GM21526 (cell line): ENCODE measurements at regions not wholly inside any gene's neighbourhood (a gene's known extent, or its start where the extent isn't known, plus 50 kb on each side); places are given as distances from the start of the nearest gene placed in this dataset.
"Not testable (repeated sequence)": the region's sequence is repeated elsewhere in the genome, so short reads cannot be mapped to it uniquely, and the experiment has no call there.

Source experiments
- ATAC-seq: cut with Tn5 transposase; IDR thresholded peaks from one replicate; pipeline ENCODE4 v1.9.1; 2021; ENCODE audit warnings: moderate library complexity; ENCODE audit not compliant: unreplicated experiment, low FRiP score

GRCh38 chr15:77865106-77865610 is 212.4 kb downstream of the TBC1D2B start:
- no peak for ATAC-seq

- ATAC-seq, result no peak
Observed at GRCh38 chr15:77864211-77865105, 213.1 kb downstream of the TBC1D2B start.

- no peak for ATAC-seq
Observed at GRCh38 chr15:77863491-77864105, 213.9 kb downstream of the TBC1D2B start.

- ATAC-seq, result no peak
Observed at GRCh38 chr15:77862651-77863104, 214.8 kb downstream of the TBC1D2B start.

- not testable (repeated sequence) for ATAC-seq
Observed at GRCh38 chr15:77861997-77862635, 215.4 kb downstream of the TBC1D2B start.

- ATAC-seq, result no peak
Observed at GRCh38 chr15:77860071-77860691, 217.3 kb downstream of the TBC1D2B start.

- ATAC-seq, result no peak
Observed at GRCh38 chr15:77859491-77860060, 217.9 kb downstream of the TBC1D2B start.

- ATAC-seq, result no peak
Observed at GRCh38 chr15:77858792-77859490, 218.6 kb downstream of the TBC1D2B start.

GRCh38 chr15:77857419-77857818 is 220.1 kb downstream of the TBC1D2B start:
- ATAC-seq, result no peak

GRCh38 chr15:77856705-77857346 is 220.7 kb downstream of the TBC1D2B start:
- no peak for ATAC-seq

- no peak for ATAC-seq
Observed at GRCh38 chr15:77855871-77856270, 221.6 kb downstream of the TBC1D2B start.

GRCh38 chr15:77854980-77855379 is 222.3 kb upstream of the LINGO1 start:
- no peak for ATAC-seq

GRCh38 chr15:77853910-77854309 is 221.2 kb upstream of the LINGO1 start:
- no peak for ATAC-seq

GRCh38 chr15:77853008-77853328 is 220.3 kb upstream of the LINGO1 start:
- no peak for ATAC-seq

- ATAC-seq, result no peak
Observed at GRCh38 chr15:77852241-77853007, 219.7 kb upstream of the LINGO1 start.

GRCh38 chr15:77851691-77852090 is 219.0 kb upstream of the LINGO1 start:
- ATAC-seq, result no peak

- no peak for ATAC-seq
Observed at GRCh38 chr15:77851086-77851485, 218.4 kb upstream of the LINGO1 start.

- ATAC-seq, result no peak
Observed at GRCh38 chr15:77846986-77847385, 214.3 kb upstream of the LINGO1 start.

GRCh38 chr15:77846360-77846759 is 213.6 kb upstream of the LINGO1 start:
- ATAC-seq, result no peak
